Activated CD4-positive, alpha-beta T cell treated with anti-CD3 and anti-CD28 coated beads for 1 hour (primary cell): ENCODE measurements at regions not wholly inside any gene's neighbourhood (a gene's known extent, or its start where the extent isn't known, plus 50 kb on each side); places are given as distances from the start of the nearest gene placed in this dataset.
"Not testable (repeated sequence)": the region's sequence is repeated elsewhere in the genome, so short reads cannot be mapped to it uniquely, and the experiment has no call there.

Experiments used
- DNase-seq: peaks from one replicate; pipeline ENCODE4 v3.0.0-alpha.2; 2020

DNA sequence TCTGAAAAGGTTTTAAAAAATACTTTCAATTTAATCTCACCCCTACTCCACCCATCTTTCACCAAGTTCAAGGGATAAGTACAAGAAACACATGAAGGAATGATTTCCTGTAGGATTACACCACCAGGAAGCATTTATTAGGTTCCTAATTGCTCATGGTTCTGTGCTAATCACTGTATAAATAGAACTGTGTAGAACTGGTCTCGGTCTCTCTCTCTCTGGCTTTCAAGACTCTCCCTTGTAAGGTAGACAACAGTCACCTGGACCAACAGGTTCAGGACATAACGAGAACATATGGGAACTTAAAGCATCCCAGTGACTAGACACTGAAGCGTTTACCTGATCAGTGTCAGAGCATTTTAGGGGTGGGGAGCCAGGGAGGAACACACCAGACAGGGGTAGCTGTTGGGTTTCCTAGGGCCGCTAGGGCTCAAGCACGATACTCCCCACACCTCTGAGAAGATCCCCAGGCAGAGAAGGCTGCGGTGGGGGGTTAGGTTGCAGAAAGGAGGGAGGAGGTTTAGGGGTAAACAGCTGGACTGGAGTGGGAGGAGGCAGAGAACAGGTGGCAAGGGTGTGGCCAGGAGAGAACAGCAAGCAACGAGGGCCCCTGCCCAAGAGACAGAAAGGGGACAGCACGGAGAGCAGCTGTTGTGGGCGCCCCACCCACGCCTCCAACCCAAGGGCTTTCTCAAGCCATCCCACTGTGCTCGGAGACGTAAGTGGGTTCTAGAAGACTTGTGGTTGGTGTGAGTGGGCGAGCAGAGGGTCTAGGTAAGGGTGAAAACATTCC is 52.5 kb upstream of the USP6NL start:
- DNase-seq, result no peak

- not testable (repeated sequence) for DNase-seq
Observed at GRCh38 chr10:11663126-11663515, 51.7 kb upstream of the USP6NL start.

- no peak for DNase-seq
Observed at GRCh38 chr10:11661441-11661840, 50.0 kb upstream of the USP6NL start.
